GM23338 (cell line): ENCODE measurements at regions not wholly inside any gene's neighbourhood (a gene's known extent, or its start where the extent isn't known, plus 50 kb on each side); places are given as distances from the start of the nearest gene placed in this dataset.

ENCODE experiments used
- ATAC-seq: fragments of 200-7000 bp; cut with Tn5 transposase; 3 replicates; pipeline ENCODE4 v1.9.1; 2020
- DNase-seq: peaks from one replicate; pipeline ENCODE4 v3.0.0-alpha.2; 2015; ENCODE audit warnings: low spot score
- H2AFZ ChIP-seq: fragments of 200-600 bp; sonication (generic); 2 replicates; pipeline ENCODE4 v1.8.0; 2016; ENCODE audit warnings: antibody characterized with exemption, mild to moderate bottlenecking, moderate library complexity
- H3F3A ChIP-seq: fragments of 200-600 bp; sonication (generic); replicated peaks from 2 replicates; pipeline ENCODE4 v1.8.0; 2017; ENCODE audit warnings: antibody characterized with exemption, mixed run types, low read depth
- H3K27ac ChIP-seq: fragments of 200-600 bp; sonication (generic); 2 replicates; pipeline ENCODE4 v1.6.1; 2016; ENCODE audit warnings: low read depth
- H3K27me3 ChIP-seq: fragments of 200-600 bp; sonication (generic); 2 replicates; pipeline ENCODE4 v1.8.0; 2016; ENCODE audit warnings: mild to moderate bottlenecking, mixed run types, moderate library complexity; ENCODE audit not compliant: insufficient read depth
- H3K36me3 ChIP-seq: fragments of 200-600 bp; sonication (generic); 2 replicates; pipeline ENCODE4 v1.8.0; 2016; ENCODE audit warnings: mild to moderate bottlenecking; ENCODE audit not compliant: insufficient read depth
- H3K4me1 ChIP-seq: fragments of 200-600 bp; sonication (generic); 2 replicates; pipeline ENCODE4 v1.8.0; 2016; ENCODE audit warnings: mild to moderate bottlenecking, moderate library complexity; ENCODE audit not compliant: insufficient read depth
- H3K4me2 ChIP-seq: fragments of 200-600 bp; sonication (generic); 2 replicates; pipeline ENCODE4 v1.7.1; 2017; ENCODE audit warnings: mixed run types
- H3K4me3 ChIP-seq: fragments of 200-600 bp; sonication (generic); 2 replicates; pipeline ENCODE4 v1.6.1; 2016; ENCODE audit warnings: mixed run types
- H3K79me2 ChIP-seq: fragments of 200-600 bp; sonication (generic); replicated peaks from 2 replicates; pipeline ENCODE4 v1.8.0; 2017; ENCODE audit warnings: mild to moderate bottlenecking; ENCODE audit not compliant: insufficient read depth
- H3K9me2 ChIP-seq: fragments of 200-600 bp; sonication (generic); 2 replicates; pipeline ENCODE4 v1.8.0; 2017; ENCODE audit not compliant: insufficient read depth
- H4K20me1 ChIP-seq: fragments of 200-600 bp; sonication (generic); replicated peaks from 2 replicates; pipeline ENCODE4 v1.8.0; 2017; ENCODE audit warnings: mild to moderate bottlenecking; ENCODE audit not compliant: insufficient read depth
- H3K27ac Mint-ChIP-seq: 2 replicates; pipeline ENCODE4 v1.8.0; 2020; ENCODE audit warnings: inconsistent platforms, mild to moderate bottlenecking, moderate library complexity, mixed read lengths
- H3K27me3 Mint-ChIP-seq: 3 replicates; pipeline ENCODE4 v1.8.0; 2022; ENCODE audit warnings: low read depth, mild to moderate bottlenecking, moderate library complexity, mixed read lengths, inconsistent platforms; ENCODE audit not compliant: insufficient read depth, poor library complexity
- H3K36me3 Mint-ChIP-seq: 3 replicates; pipeline ENCODE4 v1.8.0; 2021; ENCODE audit warnings: low read depth, mild to moderate bottlenecking, inconsistent platforms, moderate library complexity, mixed read lengths
- H3K4me1 Mint-ChIP-seq: 3 replicates; pipeline ENCODE4 v1.8.0; 2020; ENCODE audit warnings: mild to moderate bottlenecking, inconsistent platforms, mixed read lengths
- H3K4me3 Mint-ChIP-seq: 3 replicates; pipeline ENCODE4 v1.8.0; 2021; ENCODE audit warnings: moderate library complexity, mild to moderate bottlenecking, inconsistent platforms, mixed read lengths
- H3K9me3 Mint-ChIP-seq: 3 replicates; pipeline ENCODE4 v1.8.0; 2020; ENCODE audit warnings: moderate library complexity, mild to moderate bottlenecking, inconsistent platforms, mixed read lengths
- CREB1 ChIP-seq: fragments of 250-450 bp; sonication (Bioruptor Pico); IDR thresholded peaks from 2 replicates; pipeline ENCODE4 v1.5.0; 2020; ENCODE audit warnings: low read depth, mild to moderate bottlenecking, moderate library complexity
- CTCF ChIP-seq, 2 experiments: fragments of 200-600 bp in 1 of 2; sonication (generic) in 1 of 2; conservative IDR thresholded peaks; 2 replicates each; pipeline versions ENCODE4 v1.5.1 to v1.6.1; 2016 to 2017; ENCODE audit warnings: antibody characterized with exemption in 2 of 2, low read depth in 2 of 2, mild to moderate bottlenecking in 2 of 2, moderate library complexity in 1 of 2
- EZH2phosphoT487 ChIP-seq: fragments of 200-600 bp; sonication (generic); IDR thresholded peaks from one replicate; pipeline ENCODE4 v1.8.1; 2018; ENCODE audit warnings: antibody characterized with exemption; ENCODE audit not compliant: unreplicated experiment
- JUNB ChIP-seq: IDR thresholded peaks from one replicate; pipeline ENCODE4 v1.6.1; 2016; ENCODE audit warnings: antibody characterized with exemption; ENCODE audit not compliant: unreplicated experiment
- NANOG ChIP-seq: IDR thresholded peaks from 2 replicates; pipeline ENCODE4 v1.6.1; 2016; ENCODE audit warnings: antibody characterized with exemption, borderline replicate concordance
- POLR2AphosphoS5 ChIP-seq: IDR thresholded peaks from 2 replicates; pipeline ENCODE4 v1.6.1; 2016; ENCODE audit warnings: antibody characterized with exemption, low read depth
- STAT1 ChIP-seq: IDR thresholded peaks from one replicate; pipeline ENCODE4 v1.6.1; 2016; ENCODE audit warnings: antibody characterized with exemption; ENCODE audit not compliant: unreplicated experiment
- ZNF114 ChIP-seq: fragments of 250-450 bp; sonication (Bioruptor Pico); IDR thresholded peaks from 2 replicates; pipeline ENCODE4 v1.5.0; 2020; ENCODE audit warnings: mild to moderate bottlenecking, moderate library complexity
- ZNF331 ChIP-seq: fragments of 250-450 bp; sonication (Bioruptor Pico); IDR thresholded peaks from 2 replicates; pipeline ENCODE4 v1.5.0; 2020; ENCODE audit warnings: low read depth, mild to moderate bottlenecking, moderate library complexity
- ZNF462 ChIP-seq: fragments of 250-450 bp; sonication (Bioruptor Pico); IDR thresholded peaks from 2 replicates; pipeline ENCODE4 v1.5.0; 2020; ENCODE audit warnings: mild to moderate bottlenecking, moderate library complexity

GRCh38 chr20:48332555-48332954 lies 495.2 kb downstream of the PREX1 start (continued):
- TF ChIP-seq ZNF462 (CRISPR knock-in tag) (no peak), NANOG (no peak), ZNF331 (CRISPR knock-in tag) (no peak), STAT1 (no peak)

- Histone ChIP-seq H3K4me2 (no peak overlapping the region), H3K9me2 (no peaks in the 10 kb centered on the region), H3K27ac (no peak overlapping the region), H3K36me3 (no peaks in the 10 kb centered on the region), H3K4me3 (no peak overlapping the region), H3F3A (no peaks in the 10 kb centered on the region), H3K79me2 (no peaks in the 10 kb centered on the region), H3K4me1 (peaks cover 12% of the 10 kb centered on the region; the same call in 1 of the 2 replicates), H3K27me3 (no peaks in the 10 kb centered on the region), H2AFZ (peak overlapping the region; percentile 57), H4K20me1 (no peaks in the 10 kb centered on the region)
- Mint-ChIP-seq H3K36me3 (no peaks in the 10 kb centered on the region), H3K27ac (no peak overlapping the region), H3K4me1 (peaks cover 20% of the 10 kb centered on the region), H3K4me3 (no peak overlapping the region), H3K9me3 (no peaks in the 10 kb centered on the region; the same call in 2 of the 3 replicates), H3K27me3 (peaks cover 5% of the 10 kb centered on the region)
- ATAC-seq (no peak), DNase-seq (no peak)
- TF ChIP-seq CREB1: no peak
- no peak for TF ChIP-seq ZNF331 (CRISPR knock-in tag)
- no peak for TF ChIP-seq ZNF114
- no peak for TF ChIP-seq EZH2phosphoT487
- no peak for TF ChIP-seq JUNB
- TF ChIP-seq CTCF (conservative IDR thresholded peaks at IDR 0.05; ENCODE audit: low read depth in 2 of 2): no peak
- TF ChIP-seq POLR2AphosphoS5: no peak
- no peak for TF ChIP-seq STAT1
These were observed 496.1 kb downstream of the PREX1 start for GRCh38 chr20:48331518-48332286.
